H54 (cell line): ENCODE measurements at regions not wholly inside any gene's neighbourhood (a gene's known extent, or its start where the extent isn't known, plus 50 kb on each side); places are given as distances from the start of the nearest gene placed in this dataset.

Source experiments
- DNase-seq: peaks from one replicate; pipeline ENCODE4 v3.0.0; 2011; ENCODE audit warnings: low spot score, mixed read lengths; ENCODE audit not compliant: insufficient read length
- FAIRE-seq: peaks from 3 replicates; lab custom pipeline; 2011; peaks lifted over from hg19 to GRCh38; lab: Jason Lieb, UNC
- POLR2A ChIP-seq: IDR thresholded peaks from 2 replicates; pipeline ENCODE4 v1.6.1; 2011; ENCODE audit warnings: low read depth, mild to moderate bottlenecking, low read length

GRCh38 chr2:122210898-122211856 lies 455.7 kb downstream of the TSN start:
- DNase-seq (no peak), FAIRE-seq (no peak)
- no peak for TF ChIP-seq POLR2A

- FAIRE-seq = no peak
- no peak for TF ChIP-seq POLR2A
- no peak for DNase-seq
Observed at GRCh38 chr2:122213312-122213711, 457.9 kb downstream of the TSN start.

GRCh38 chr2:122216071-122216470 lies 460.6 kb downstream of the TSN start:
- DNase-seq = no peak
- no peak for FAIRE-seq
- TF ChIP-seq POLR2A = no peak

GRCh38 chr2:122216901-122217300 lies 461.4 kb downstream of the TSN start:
- DNase-seq (no peak), FAIRE-seq (no peak)
- TF ChIP-seq POLR2A = no peak

- TF ChIP-seq POLR2A = no peak
- no peak for DNase-seq
- no peak for FAIRE-seq
Observed at GRCh38 chr2:122218596-122218995, 463.1 kb downstream of the TSN start.

- DNase-seq = no peak
- no peak for TF ChIP-seq POLR2A
- no peak for FAIRE-seq
Observed at GRCh38 chr2:122219504-122219903, 464.1 kb downstream of the TSN start.

GRCh38 chr2:122221665-122222064 lies 466.2 kb downstream of the TSN start:
- TF ChIP-seq POLR2A = no peak
- DNase-seq = no peak
- FAIRE-seq = no peak

GRCh38 chr2:122231296-122231695 lies 475.8 kb downstream of the TSN start:
- no peak for FAIRE-seq
- DNase-seq = no peak
- no peak for TF ChIP-seq POLR2A

GRCh38 chr2:122233372-122233771 lies 477.9 kb downstream of the TSN start:
- TF ChIP-seq POLR2A = no peak
- FAIRE-seq (no peak), DNase-seq (no peak)

GRCh38 chr2:122236152-122236874 lies 480.9 kb downstream of the TSN start:
- no peak for FAIRE-seq
- TF ChIP-seq POLR2A = no peak
- DNase-seq = peak; percentile 59

GRCh38 chr2:122236925-122237324 lies 481.5 kb downstream of the TSN start:
- DNase-seq (no peak), FAIRE-seq (no peak)
- no peak for TF ChIP-seq POLR2A

GRCh38 chr2:122237450-122237849 lies 482.0 kb downstream of the TSN start:
- no peak for FAIRE-seq
- TF ChIP-seq POLR2A = no peak
- DNase-seq = no peak

- FAIRE-seq = no peak
- no peak for DNase-seq
Observed at GRCh38 chr2:122238006-122238559, 482.6 kb downstream of the TSN start.

GRCh38 chr2:122239440-122239839 lies 484.0 kb downstream of the TSN start:
- no peak for DNase-seq
- no peak for TF ChIP-seq POLR2A
- FAIRE-seq = no peak

More at GRCh38 chr2:122238006-122238559, 482.6 kb downstream of the TSN start:
- TF ChIP-seq POLR2A = no peak

GRCh38 chr2:122244598-122245229 lies 489.3 kb downstream of the TSN start:
- DNase-seq (no peak), FAIRE-seq (no peak)
- no peak for TF ChIP-seq POLR2A
